ENCODE measurements at regions not wholly inside any gene's neighbourhood (a gene's known extent, or its start where the extent isn't known, plus 50 kb on each side); places are given as distances from the start of the nearest gene placed in this dataset.

DNA sequence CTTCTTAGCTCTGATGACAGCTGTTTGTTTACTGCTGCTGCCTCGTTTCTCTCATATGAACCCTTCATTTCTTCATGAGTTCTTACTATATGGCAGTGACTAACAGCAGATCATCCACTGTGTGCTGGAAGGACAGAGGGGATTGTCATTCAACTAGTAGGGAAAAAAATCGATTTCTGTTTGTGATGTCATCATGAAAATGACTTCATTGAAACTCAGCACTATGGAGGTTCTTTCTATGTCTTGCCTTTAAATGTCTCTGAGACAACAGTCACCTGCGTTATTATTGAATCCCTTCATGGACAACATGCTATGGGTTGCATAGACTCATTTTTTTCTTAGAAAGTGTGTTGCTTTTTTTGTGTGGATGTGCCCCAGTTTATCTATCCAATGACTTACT, 394.4 kb downstream of the DOK5 start:
- no peak overlapping the region for H3K4me3 ChIP-seq
- H3K27me3 ChIP-seq (replicated peaks; ENCODE audit: insufficient read depth), result no peaks in the 10 kb centered on the region
- no peaks in the 10 kb centered on the region for H3K9me3 ChIP-seq
- ATAC-seq (ENCODE audit: insufficient number of reproducible peaks, low FRiP score, low read depth) (no peak), DNase-seq (ENCODE audit: low spot score) (no peak)
- TF ChIP-seq, protein P1, sequence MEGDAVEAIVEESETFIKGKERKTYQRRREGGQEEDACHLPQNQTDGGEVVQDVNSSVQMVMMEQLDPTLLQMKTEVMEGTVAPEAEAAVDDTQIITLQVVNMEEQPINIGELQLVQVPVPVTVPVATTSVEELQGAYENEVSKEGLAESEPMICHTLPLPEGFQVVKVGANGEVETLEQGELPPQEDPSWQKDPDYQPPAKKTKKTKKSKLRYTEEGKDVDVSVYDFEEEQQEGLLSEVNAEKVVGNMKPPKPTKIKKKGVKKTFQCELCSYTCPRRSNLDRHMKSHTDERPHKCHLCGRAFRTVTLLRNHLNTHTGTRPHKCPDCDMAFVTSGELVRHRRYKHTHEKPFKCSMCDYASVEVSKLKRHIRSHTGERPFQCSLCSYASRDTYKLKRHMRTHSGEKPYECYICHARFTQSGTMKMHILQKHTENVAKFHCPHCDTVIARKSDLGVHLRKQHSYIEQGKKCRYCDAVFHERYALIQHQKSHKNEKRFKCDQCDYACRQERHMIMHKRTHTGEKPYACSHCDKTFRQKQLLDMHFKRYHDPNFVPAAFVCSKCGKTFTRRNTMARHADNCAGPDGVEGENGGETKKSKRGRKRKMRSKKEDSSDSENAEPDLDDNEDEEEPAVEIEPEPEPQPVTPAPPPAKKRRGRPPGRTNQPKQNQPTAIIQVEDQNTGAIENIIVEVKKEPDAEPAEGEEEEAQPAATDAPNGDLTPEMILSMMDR (IDR thresholded peaks at IDR 0.05), result no peak
- H3K36me3 ChIP-seq, result no peaks in the 10 kb centered on the region
- H3K4me1 ChIP-seq (ENCODE audit: control insufficient read depth in 1 of 2, low read depth in 2 of 2), result no peaks in the 10 kb centered on the region
- H3K27ac ChIP-seq, result no peak overlapping the region

DNA sequence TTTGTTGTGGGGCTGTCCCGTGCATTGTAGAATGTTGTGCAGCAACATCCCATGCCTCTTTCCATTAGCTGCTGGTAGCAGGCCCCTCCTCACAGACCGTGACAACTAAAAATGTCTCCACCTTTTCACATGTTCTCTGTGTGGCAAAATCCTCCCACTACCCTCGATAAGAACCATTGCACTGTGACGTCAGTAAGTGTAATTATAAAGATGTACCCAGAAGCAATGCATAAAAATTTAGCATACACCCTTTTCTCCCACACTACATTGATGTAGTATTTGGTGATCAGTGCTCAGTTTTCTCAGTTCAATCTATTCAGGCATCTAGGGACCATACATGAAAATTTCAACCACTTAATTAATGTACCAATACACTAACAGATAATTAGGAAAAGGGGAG, 389.9 kb downstream of the DOK5 start:
- no peak overlapping the region for H3K4me3 ChIP-seq
- DNase-seq (ENCODE audit: low spot score) (no peak), ATAC-seq (ENCODE audit: insufficient number of reproducible peaks, low FRiP score, low read depth) (no peak)
- no peaks in the 10 kb centered on the region for H3K27me3 ChIP-seq (replicated peaks; ENCODE audit: insufficient read depth)
- TF ChIP-seq, protein P1 (IDR thresholded peaks at IDR 0.05), result no peak
- H3K27ac ChIP-seq, result no peak overlapping the region
- no peaks in the 10 kb centered on the region for H3K4me1 ChIP-seq (ENCODE audit: control insufficient read depth in 1 of 2, low read depth in 2 of 2)
- H3K9me3 ChIP-seq, result no peaks in the 10 kb centered on the region
- H3K36me3 ChIP-seq, result no peaks in the 10 kb centered on the region

DNA sequence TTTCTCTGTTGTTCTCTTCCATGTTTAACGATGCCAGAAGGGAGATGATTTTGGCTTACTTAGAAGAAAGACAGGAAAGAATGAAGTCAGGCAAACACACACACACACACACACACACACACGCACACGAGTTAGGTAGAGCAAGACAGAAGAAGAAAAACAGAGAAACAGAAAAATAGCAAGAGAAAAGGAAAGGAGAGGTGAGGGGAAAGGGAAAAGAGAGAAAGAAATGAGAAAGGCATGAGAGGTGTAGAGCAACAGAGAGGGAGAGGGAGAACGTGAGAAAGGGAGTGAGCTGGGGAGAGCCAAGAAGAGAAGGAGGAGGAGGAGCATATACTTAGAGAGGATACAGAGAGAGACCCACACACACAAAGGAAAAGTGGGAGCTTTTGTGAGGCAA, 385.3 kb downstream of the DOK5 start:
- TF ChIP-seq, protein P1 (IDR thresholded peaks at IDR 0.05), result no peak
- Histone ChIP-seq H3K4me1 (ENCODE audit: control insufficient read depth in 1 of 2, low read depth in 2 of 2) (no peaks in the 10 kb centered on the region), H3K9me3 (no peaks in the 10 kb centered on the region), H3K36me3 (no peaks in the 10 kb centered on the region), H3K4me3 (no peak overlapping the region), H3K27ac (no peak overlapping the region), H3K27me3 (replicated peaks; ENCODE audit: insufficient read depth) (no peaks in the 10 kb centered on the region)
- no peak for DNase-seq (ENCODE audit: low spot score)
- no peak for ATAC-seq (ENCODE audit: insufficient number of reproducible peaks, low FRiP score, low read depth)

DNA sequence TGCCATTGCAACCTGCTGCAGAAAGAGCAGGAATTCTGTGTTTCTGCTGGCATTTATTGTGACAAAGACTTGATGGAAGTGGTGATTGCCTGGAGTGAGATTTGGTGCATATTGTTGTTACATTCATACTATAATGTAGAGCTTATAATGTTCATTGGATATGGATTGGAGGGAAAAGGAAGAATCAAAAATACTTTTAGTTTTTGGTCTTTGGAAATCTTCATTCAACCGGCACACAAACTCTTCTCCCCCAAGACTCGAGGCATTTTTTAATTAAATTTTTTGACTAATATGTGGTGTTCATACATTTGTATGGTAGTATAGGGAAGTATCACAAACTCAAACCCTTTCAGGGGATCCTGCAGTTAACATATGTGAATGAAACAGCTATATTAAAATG, 380.8 kb downstream of the DOK5 start:
- TF ChIP-seq, protein P1 (IDR thresholded peaks at IDR 0.05), result no peak
- Histone ChIP-seq H3K36me3 (no peaks in the 10 kb centered on the region), H3K4me1 (ENCODE audit: control insufficient read depth in 1 of 2, low read depth in 2 of 2) (no peaks in the 10 kb centered on the region), H3K27me3 (replicated peaks; ENCODE audit: insufficient read depth) (no peaks in the 10 kb centered on the region), H3K27ac (no peak overlapping the region), H3K4me3 (no peak overlapping the region), H3K9me3 (no peaks in the 10 kb centered on the region)
- no peak for DNase-seq (ENCODE audit: low spot score)
- no peak for ATAC-seq (ENCODE audit: insufficient number of reproducible peaks, low FRiP score, low read depth)

DNA sequence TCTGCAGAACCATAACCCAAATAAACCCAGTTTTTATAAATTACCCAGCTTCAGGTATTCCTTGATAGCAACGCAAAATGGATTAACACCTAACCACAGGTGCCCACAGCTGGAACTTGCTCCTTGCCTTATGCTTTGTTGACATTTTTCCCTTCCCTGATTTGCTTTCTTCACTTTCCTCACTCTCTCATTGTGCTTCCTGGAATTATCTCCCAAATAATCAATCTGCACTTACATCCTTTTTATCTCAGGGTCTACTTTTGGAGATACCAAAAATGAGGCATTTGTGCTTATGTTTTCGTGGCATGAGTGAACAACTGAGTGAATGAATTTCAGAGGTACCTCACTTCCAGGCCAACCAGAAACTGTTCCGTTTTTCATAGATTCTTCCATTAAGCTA, 374.3 kb downstream of the DOK5 start:
- H3K9me3 ChIP-seq, result no peaks in the 10 kb centered on the region
- H3K4me1 ChIP-seq (ENCODE audit: control insufficient read depth in 1 of 2, low read depth in 2 of 2), result no peaks in the 10 kb centered on the region
- no peak overlapping the region for H3K4me3 ChIP-seq
- no peaks in the 10 kb centered on the region for H3K36me3 ChIP-seq
- H3K27ac ChIP-seq, result no peak overlapping the region
- no peak for ATAC-seq (ENCODE audit: insufficient number of reproducible peaks, low FRiP score, low read depth)
- no peak for DNase-seq (ENCODE audit: low spot score)
- TF ChIP-seq, protein P1 (IDR thresholded peaks at IDR 0.05), result no peak
- no peaks in the 10 kb centered on the region for H3K27me3 ChIP-seq (replicated peaks; ENCODE audit: insufficient read depth)
